ENCODE measurements at regions not wholly inside any gene's neighbourhood (a gene's known extent, or its start where the extent isn't known, plus 50 kb on each side); places are given as distances from the start of the nearest gene placed in this dataset.

GRCh38 chr11:45573728-45574127 is 91.7 kb downstream of the CHST1 start:
- no peak for DNase-seq (ENCODE audit: low spot score)
- peaks cover 13% of the 10 kb centered on the region for H3K4me1 ChIP-seq
- Mint-ChIP-seq H3K27me3 (ENCODE audit: insufficient read depth, low read depth) (peaks cover 20% of the 10 kb centered on the region), H3K4me1 (peaks cover 26% of the 10 kb centered on the region), H3K4me3 (no peak overlapping the region), H3K27ac (no peak overlapping the region), H3K9me3 (peaks cover under 1% of the 10 kb centered on the region), H3K36me3 (no peaks in the 10 kb centered on the region)
- H3K27ac ChIP-seq, result no peak overlapping the region
- H3K9me3 ChIP-seq (ENCODE audit: low read depth), result no peaks in the 10 kb centered on the region
- H3K4me3 ChIP-seq, result no peak overlapping the region
- no peaks in the 10 kb centered on the region for H4K20me1 ChIP-seq (ENCODE audit: low read depth)
- no peaks in the 10 kb centered on the region for H3K79me2 ChIP-seq (ENCODE audit: low read depth)
- no peak overlapping the region for H2AFZ ChIP-seq (replicated peaks)
- H3K4me2 ChIP-seq, result no peak overlapping the region
- no peak overlapping the region for H3K9ac ChIP-seq
- no peaks in the 10 kb centered on the region for H3K27me3 ChIP-seq
- no peaks in the 10 kb centered on the region for H3F3A ChIP-seq (ENCODE audit: low read depth)
- H3K36me3 ChIP-seq, result no peaks in the 10 kb centered on the region
- TF ChIP-seq CTCF (IDR thresholded peaks at IDR 0.05) (no peak), EZH2 (IDR thresholded peaks at IDR 0.05) (no peak), EZH2phosphoT487 (IDR thresholded peaks at IDR 0.05) (no peak)

GRCh38 chr11:45572354-45573123 is 92.9 kb downstream of the CHST1 start:
- Histone ChIP-seq H3K9ac (no peak overlapping the region), H3K9me3 (ENCODE audit: low read depth) (no peaks in the 10 kb centered on the region), H4K20me1 (ENCODE audit: low read depth) (no peaks in the 10 kb centered on the region), H3F3A (ENCODE audit: low read depth) (no peaks in the 10 kb centered on the region), H3K79me2 (ENCODE audit: low read depth) (no peaks in the 10 kb centered on the region), H3K4me1 (peaks cover 11% of the 10 kb centered on the region), H3K4me3 (no peak overlapping the region), H3K4me2 (no peak overlapping the region), H3K27ac (no peak overlapping the region), H3K36me3 (no peaks in the 10 kb centered on the region), H2AFZ (replicated peaks) (no peak overlapping the region), H3K27me3 (no peaks in the 10 kb centered on the region)
- TF ChIP-seq EZH2 (IDR thresholded peaks at IDR 0.05), result no peak
- TF ChIP-seq EZH2phosphoT487 (IDR thresholded peaks at IDR 0.05), result no peak
- no peak for TF ChIP-seq CTCF (IDR thresholded peaks at IDR 0.05)
- peaks cover 23% of the 10 kb centered on the region for H3K27me3 Mint-ChIP-seq (ENCODE audit: insufficient read depth, low read depth)
- H3K36me3 Mint-ChIP-seq, result no peaks in the 10 kb centered on the region
- no peak overlapping the region for H3K27ac Mint-ChIP-seq
- H3K9me3 Mint-ChIP-seq, result no peaks in the 10 kb centered on the region
- peaks cover 15% of the 10 kb centered on the region for H3K4me1 Mint-ChIP-seq
- no peak overlapping the region for H3K4me3 Mint-ChIP-seq
- no peak for DNase-seq (ENCODE audit: low spot score)

GRCh38 chr11:45569776-45570175 is 95.6 kb downstream of the CHST1 start:
- Histone ChIP-seq H3F3A (ENCODE audit: low read depth) (no peaks in the 10 kb centered on the region), H3K9me3 (ENCODE audit: low read depth) (no peaks in the 10 kb centered on the region), H3K4me2 (no peak overlapping the region), H4K20me1 (ENCODE audit: low read depth) (no peaks in the 10 kb centered on the region), H3K27me3 (no peaks in the 10 kb centered on the region), H3K4me3 (no peak overlapping the region), H2AFZ (replicated peaks) (no peak overlapping the region), H3K36me3 (no peaks in the 10 kb centered on the region), H3K27ac (no peak overlapping the region), H3K9ac (no peak overlapping the region), H3K4me1 (peaks cover 4% of the 10 kb centered on the region), H3K79me2 (ENCODE audit: low read depth) (no peaks in the 10 kb centered on the region)
- Mint-ChIP-seq H3K4me3 (no peak overlapping the region), H3K36me3 (no peaks in the 10 kb centered on the region), H3K27me3 (ENCODE audit: insufficient read depth, low read depth) (peaks cover 21% of the 10 kb centered on the region), H3K27ac (no peak overlapping the region), H3K4me1 (peaks cover 2% of the 10 kb centered on the region), H3K9me3 (no peaks in the 10 kb centered on the region)
- DNase-seq (ENCODE audit: low spot score), result no peak
- TF ChIP-seq EZH2phosphoT487 (IDR thresholded peaks at IDR 0.05) (no peak), EZH2 (IDR thresholded peaks at IDR 0.05) (no peak), CTCF (IDR thresholded peaks at IDR 0.05) (no peak)

Data from neural progenitor cell (in vitro differentiated cells).